ENCODE measurements at regions not wholly inside any gene's neighbourhood (a gene's known extent, or its start where the extent isn't known, plus 50 kb on each side); places are given as distances from the start of the nearest gene placed in this dataset.

DNA sequence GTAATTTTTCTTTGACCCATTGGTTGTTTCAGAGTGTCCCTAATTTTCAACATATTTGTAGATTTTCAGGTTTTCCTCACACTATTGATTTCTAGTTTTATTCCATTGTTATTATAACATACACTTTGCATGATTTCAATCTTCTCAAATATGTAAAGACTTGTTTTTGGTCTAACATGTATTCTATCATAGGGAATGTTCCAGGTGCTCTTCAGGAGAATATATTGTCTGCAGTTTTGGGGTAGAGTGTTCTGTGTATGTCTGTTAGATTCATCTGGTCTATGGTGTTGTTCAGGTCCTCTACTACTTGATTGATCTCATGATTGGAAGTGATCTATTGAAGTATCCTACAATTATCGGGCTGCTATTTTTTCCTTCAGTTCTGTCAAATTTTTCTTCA, 440.9 kb upstream of the MIR17HG start:
- H3K27ac ChIP-seq: no peak overlapping the region
- intact Hi-C loops (cut with DNase I; ENCODE audit: low total_unique reads): no loop called here
- no peaks in the 10 kb centered on the region for H3K27me3 ChIP-seq
- H3K36me3 ChIP-seq: no peaks in the 10 kb centered on the region
- peaks cover 0 to 4% of the 10 kb centered on the region in 2 donors for H3K9me3 ChIP-seq
- no peak overlapping the region for H3K4me3 ChIP-seq
- no peaks in the 10 kb centered on the region for H3K4me1 ChIP-seq
- DNase-seq (ENCODE audit: low spot score in 2 of 2): no peak
- TF ChIP-seq POLR2AphosphoS5 (IDR thresholded peaks at IDR 0.05) (no peak), POLR2A (IDR thresholded peaks at IDR 0.05) (no peak)
- TF ChIP-seq, protein P1, sequence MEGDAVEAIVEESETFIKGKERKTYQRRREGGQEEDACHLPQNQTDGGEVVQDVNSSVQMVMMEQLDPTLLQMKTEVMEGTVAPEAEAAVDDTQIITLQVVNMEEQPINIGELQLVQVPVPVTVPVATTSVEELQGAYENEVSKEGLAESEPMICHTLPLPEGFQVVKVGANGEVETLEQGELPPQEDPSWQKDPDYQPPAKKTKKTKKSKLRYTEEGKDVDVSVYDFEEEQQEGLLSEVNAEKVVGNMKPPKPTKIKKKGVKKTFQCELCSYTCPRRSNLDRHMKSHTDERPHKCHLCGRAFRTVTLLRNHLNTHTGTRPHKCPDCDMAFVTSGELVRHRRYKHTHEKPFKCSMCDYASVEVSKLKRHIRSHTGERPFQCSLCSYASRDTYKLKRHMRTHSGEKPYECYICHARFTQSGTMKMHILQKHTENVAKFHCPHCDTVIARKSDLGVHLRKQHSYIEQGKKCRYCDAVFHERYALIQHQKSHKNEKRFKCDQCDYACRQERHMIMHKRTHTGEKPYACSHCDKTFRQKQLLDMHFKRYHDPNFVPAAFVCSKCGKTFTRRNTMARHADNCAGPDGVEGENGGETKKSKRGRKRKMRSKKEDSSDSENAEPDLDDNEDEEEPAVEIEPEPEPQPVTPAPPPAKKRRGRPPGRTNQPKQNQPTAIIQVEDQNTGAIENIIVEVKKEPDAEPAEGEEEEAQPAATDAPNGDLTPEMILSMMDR (IDR thresholded peaks at IDR 0.05): no peak

DNA sequence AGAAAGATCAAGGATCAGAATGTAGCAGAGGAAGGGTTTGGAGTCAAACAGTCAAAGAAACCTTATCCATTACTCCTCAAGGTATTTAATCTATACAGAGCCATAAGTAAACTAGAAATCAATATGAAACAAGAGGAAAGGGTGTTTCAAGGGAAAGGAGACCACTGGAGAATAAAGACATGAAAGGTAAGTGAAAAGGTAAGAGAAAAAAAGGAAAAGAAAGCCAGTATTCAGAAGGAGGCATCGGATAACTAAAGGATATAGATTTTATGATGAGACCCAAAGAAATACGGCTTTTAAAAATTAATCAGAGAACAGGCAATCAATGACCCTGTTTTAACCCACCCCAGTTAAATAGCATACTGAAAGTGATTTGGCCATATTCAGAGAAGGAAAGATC, 438.7 kb upstream of the MIR17HG start:
- H3K4me1 ChIP-seq: no peaks in the 10 kb centered on the region
- no peaks in the 10 kb centered on the region for H3K36me3 ChIP-seq
- H3K4me3 ChIP-seq: no peak overlapping the region
- intact Hi-C loops (cut with DNase I; ENCODE audit: low total_unique reads): no loop called here
- DNase-seq (ENCODE audit: low spot score in 2 of 2): no peak
- no peaks in the 10 kb centered on the region for H3K27me3 ChIP-seq
- no peak overlapping the region for H3K27ac ChIP-seq
- TF ChIP-seq POLR2A (IDR thresholded peaks at IDR 0.05): no peak
- TF ChIP-seq POLR2AphosphoS5 (IDR thresholded peaks at IDR 0.05): no peak
- TF ChIP-seq, protein P1 (IDR thresholded peaks at IDR 0.05): no peak
- peaks cover 0 to 4% of the 10 kb centered on the region in 2 donors for H3K9me3 ChIP-seq

DNA sequence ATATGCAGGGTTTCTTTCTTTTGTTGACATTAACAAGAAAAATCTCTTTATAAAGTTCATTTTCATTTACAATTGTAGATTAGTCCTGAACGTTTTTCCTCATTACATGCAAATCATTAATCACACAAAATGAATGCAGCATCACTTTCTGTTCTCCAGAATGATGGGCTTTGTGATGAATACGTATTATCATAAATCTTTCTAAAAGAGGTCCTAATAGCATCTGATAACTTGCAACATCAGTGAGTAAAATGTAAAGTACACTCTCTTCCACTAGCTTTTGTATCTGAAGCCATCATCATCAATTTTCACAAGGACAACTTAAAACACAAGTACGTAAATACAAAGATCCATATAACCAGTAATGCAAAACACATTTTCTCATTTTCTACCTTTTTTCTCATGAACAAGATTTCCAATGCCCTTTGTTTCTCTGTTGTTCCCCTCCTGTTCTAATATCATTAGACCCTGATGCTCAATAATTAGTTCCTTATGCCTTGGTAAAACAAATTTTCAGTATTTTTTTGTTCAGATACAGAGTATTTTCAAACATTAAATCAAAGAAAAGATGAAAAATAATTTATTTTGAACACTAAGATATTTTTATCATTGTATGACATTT, 437.4 kb upstream of the MIR17HG start:
- H3K27me3 ChIP-seq: no peaks in the 10 kb centered on the region
- TF ChIP-seq, protein P1 (IDR thresholded peaks at IDR 0.05): no peak
- no peak for TF ChIP-seq POLR2AphosphoS5 (IDR thresholded peaks at IDR 0.05)
- no peak for TF ChIP-seq POLR2A (IDR thresholded peaks at IDR 0.05)
- intact Hi-C loops (cut with DNase I; ENCODE audit: low total_unique reads): no loop called here
- H3K27ac ChIP-seq: no peak overlapping the region
- peaks cover 0 to 4% of the 10 kb centered on the region in 2 donors for H3K9me3 ChIP-seq
- no peaks in the 10 kb centered on the region for H3K4me1 ChIP-seq
- no peaks in the 10 kb centered on the region for H3K36me3 ChIP-seq
- H3K4me3 ChIP-seq: no peak overlapping the region
- DNase-seq (ENCODE audit: low spot score in 2 of 2): no peak

DNA sequence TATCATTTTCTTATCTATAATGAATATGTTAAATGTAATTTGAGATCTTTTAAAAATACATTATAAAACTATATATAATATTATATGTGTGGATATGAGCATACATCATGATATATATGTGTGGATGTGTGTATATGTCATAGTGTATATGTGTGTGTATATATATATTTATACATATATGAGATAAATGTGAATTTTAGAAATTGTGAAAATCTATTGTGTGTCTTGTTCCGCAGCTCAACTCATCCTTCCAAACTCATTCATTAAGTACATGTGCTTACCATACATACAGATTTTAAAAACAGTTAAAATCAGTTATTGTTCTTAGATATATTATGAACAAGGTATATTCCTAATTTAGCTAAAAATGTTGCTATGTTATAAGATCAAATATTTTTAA, 435.2 kb upstream of the MIR17HG start:
- no peaks in the 10 kb centered on the region for H3K27me3 ChIP-seq
- H3K9me3 ChIP-seq: peaks cover 0 to 3% of the 10 kb centered on the region in 2 donors
- H3K4me3 ChIP-seq: no peak overlapping the region
- no peak overlapping the region for H3K27ac ChIP-seq
- H3K4me1 ChIP-seq: no peaks in the 10 kb centered on the region
- no peak for DNase-seq (ENCODE audit: low spot score in 2 of 2)
- intact Hi-C loops (cut with DNase I; ENCODE audit: low total_unique reads): no loop called here
- TF ChIP-seq POLR2AphosphoS5 (IDR thresholded peaks at IDR 0.05): no peak
- TF ChIP-seq, protein P1 (IDR thresholded peaks at IDR 0.05): no peak
- no peak for TF ChIP-seq POLR2A (IDR thresholded peaks at IDR 0.05)
- no peaks in the 10 kb centered on the region for H3K36me3 ChIP-seq

DNA sequence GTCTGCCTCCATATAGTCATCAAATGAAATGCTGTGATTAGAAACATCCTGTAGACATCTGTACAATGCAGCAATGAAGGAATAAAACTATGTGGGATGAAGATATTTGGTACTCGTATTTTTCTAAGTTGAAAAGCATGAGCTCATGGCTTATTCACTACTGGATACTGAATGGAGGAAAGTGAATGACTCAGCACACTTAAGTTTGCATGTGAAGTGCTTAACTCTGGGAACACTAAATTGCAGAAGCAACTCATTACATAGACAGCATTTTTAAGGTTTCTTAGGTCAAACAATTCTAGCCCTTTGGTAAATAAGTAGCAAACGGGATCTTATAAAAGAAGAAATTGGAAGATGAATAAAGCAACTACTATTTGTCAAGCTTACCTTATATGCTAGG, 429.0 kb upstream of the MIR17HG start:
- no peak for DNase-seq (ENCODE audit: low spot score in 2 of 2)
- intact Hi-C loops (cut with DNase I; ENCODE audit: low total_unique reads): no loop called here

More for the DNA sequence above, 429.0 kb upstream of the MIR17HG start:
- no peaks in the 10 kb centered on the region for H3K36me3 ChIP-seq
- H3K4me3 ChIP-seq: no peak overlapping the region
- no peak overlapping the region for H3K27ac ChIP-seq
- no peaks in the 10 kb centered on the region for H3K4me1 ChIP-seq
- no peaks in the 10 kb centered on the region for H3K9me3 ChIP-seq
- TF ChIP-seq POLR2A (IDR thresholded peaks at IDR 0.05) (no peak), POLR2AphosphoS5 (IDR thresholded peaks at IDR 0.05) (no peak)
- TF ChIP-seq, protein P1 (IDR thresholded peaks at IDR 0.05): no peak
- no peaks in the 10 kb centered on the region for H3K27me3 ChIP-seq
